ENCODE measurements at regions not wholly inside any gene's neighbourhood (a gene's known extent, or its start where the extent isn't known, plus 50 kb on each side); places are given as distances from the start of the nearest gene placed in this dataset.

GRCh38 chr22:49139492-49140151, 688.1 kb downstream of the BRD1 start:
- DNase-seq = no peak

GRCh38 chr22:49138250-49138790, 689.4 kb downstream of the BRD1 start:
- no peak for DNase-seq

DNA sequence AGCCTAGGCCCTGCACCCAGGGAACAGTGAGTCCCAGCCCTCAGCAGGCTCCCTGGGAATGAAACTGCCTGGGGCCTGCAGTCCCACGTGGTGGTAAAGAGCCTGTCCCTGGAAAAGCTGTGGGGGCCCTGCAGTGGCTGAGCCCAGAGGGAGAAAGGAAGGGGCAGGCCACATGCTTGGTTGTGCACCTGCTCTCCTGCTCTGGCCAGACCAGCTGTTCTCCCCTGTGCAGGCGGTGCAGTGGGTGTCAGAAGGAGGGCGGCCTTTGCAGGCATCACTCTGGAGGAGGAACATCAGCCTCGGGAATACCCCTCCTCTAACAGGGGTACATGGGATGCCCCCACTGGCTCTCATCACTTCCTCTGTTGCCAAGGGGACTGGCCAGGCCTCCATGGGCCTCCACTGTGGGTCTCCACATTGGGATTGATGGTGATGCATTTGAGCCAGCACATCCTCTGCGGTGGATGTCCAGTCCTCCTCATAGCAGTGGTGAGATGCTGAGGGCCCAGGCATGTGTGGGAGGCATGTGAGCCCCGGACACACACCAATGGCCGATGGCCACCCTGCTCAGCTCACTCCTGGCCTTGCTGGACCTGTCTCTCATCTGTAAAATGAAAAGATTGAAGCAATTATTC, 690.4 kb downstream of the BRD1 start:
- DNase-seq = no peak

DNA sequence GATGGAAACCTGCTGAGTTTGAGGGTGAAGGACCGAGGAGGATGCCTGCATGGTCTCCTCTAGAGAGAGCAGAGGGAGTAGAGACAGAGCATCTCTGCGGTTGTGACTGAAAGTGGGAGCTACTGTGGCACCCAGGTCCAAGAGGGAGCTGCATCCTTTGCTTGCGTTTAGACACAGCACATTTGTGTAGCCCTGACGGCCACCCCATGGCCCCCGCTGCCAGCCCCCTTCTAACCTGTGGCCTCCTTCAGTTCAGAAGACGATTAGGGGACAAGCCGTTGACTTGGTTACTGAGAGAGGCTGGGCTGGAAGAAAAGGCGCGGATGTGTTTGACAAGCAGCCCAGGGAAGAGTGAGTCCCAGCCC, 690.9 kb downstream of the BRD1 start:
- no peak for DNase-seq

GRCh38 chr22:49136041-49136815, 691.4 kb downstream of the BRD1 start:
- DNase-seq = no peak

DNA sequence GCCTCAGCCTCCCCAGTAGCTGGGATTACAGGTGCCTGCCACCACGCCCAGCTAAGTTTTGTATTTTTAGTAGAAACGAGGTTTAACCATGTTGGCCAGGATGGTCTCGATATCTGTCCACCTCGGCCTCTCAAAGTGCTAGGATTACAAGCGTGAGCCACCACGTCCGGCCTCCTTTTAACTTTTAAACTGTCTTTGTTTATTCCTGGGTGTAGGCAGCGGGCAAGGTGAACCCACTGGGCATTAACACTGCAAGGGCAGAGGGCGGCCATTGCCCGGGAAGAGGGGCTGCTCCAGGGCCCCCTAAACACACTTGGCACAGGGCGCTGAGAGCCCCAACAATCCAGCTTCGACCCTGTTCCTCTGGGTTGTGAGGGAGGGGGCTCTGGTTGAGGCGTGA, 693.6 kb downstream of the BRD1 start:
- DNase-seq = no peak

DNA sequence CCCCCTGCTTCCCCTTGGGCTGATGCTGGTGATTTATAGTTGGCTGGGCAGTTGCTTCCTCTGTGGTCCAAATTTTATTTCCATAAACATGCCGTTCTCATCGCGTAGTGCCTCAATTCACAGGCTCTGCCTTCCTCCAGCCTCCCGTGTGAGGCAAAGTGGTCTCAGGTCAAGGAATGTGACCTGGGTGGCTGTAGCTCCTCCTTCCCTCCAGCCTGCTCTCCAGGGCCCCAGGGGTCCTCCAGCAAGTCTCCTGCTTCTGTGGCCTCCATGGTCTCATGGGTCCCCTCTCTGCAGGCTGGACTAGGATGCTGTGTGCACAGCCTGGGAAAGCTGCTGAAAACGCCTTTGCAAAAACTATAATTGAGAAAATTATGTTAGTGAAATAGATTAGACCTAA, 694.1 kb downstream of the BRD1 start:
- no peak for DNase-seq

DNA sequence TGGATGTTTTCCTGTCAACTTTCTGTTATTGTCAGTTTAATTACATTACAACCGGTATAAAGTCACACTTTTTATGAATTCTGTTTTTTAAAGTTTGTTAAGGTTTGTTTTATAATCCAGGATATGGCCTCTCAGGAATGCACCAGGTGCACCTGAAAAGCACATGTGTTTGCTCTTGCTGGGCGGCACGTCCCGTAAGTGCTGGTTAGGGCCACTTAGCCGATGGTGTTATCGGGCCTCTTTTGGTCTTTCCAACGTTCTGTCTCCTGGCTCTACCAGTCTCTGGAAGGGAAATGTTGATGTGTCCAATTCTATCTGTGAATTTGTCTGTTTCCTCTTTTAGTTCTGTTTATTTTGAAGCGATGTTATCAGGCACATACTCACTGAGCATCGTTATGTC, 695.7 kb downstream of the BRD1 start:
- no peak for DNase-seq

- DNase-seq = no peak
These were observed 697.9 kb downstream of the BRD1 start for GRCh38 chr22:49129736-49130135.

DNA sequence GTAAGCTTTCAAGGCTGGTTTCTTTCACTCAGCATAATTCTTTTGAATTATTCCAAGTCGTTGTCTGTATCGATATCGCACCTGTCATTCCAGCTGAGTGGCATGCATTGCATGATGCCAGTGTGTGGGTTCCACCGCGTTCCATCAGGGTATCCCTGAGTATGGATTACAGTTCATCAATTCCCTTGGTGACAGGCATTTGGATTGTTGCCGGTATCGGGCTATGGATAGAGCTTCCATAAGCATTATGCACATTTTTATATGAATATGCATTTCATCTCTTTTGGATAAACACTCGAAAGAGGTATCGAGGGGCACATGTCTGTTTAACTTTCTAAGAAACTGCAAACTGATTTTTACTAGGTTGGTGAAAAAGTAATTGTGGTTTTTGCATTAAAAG, 698.8 kb downstream of the BRD1 start:
- DNase-seq = no peak

GRCh38 chr22:49124608-49125007, 703.1 kb downstream of the BRD1 start:
- no peak for DNase-seq

- DNase-seq = no peak
These were observed 704.0 kb downstream of the BRD1 start for GRCh38 chr22:49123621-49124192.

- no peak for DNase-seq
These were observed 708.1 kb downstream of the BRD1 start for GRCh38 chr22:49119551-49119952.

DNA sequence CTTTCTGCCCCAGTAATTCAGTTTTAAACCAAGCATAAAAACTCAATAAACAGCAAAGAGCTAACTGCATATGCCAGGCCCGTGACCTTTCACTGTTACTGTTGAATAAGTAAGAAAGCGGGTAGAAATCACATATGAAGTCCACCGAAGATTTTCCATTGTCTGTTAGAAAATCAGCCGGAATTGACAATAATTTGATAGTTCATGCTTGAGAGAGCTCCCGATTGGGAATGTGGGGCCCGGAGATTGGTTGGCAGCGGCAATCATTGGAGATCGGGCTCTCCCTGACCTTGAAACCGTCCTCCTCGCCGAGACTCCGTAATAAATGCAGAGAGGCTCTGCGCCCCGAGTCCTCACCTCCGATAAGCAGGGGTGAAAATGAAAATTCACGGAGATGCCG, 709.6 kb downstream of the BRD1 start:
- DNase-seq = no peak

GRCh38 chr22:49117486-49117885, 710.2 kb downstream of the BRD1 start:
- DNase-seq = no peak

GRCh38 chr22:49116486-49117120, 711.1 kb downstream of the BRD1 start:
- no peak for DNase-seq

DNA sequence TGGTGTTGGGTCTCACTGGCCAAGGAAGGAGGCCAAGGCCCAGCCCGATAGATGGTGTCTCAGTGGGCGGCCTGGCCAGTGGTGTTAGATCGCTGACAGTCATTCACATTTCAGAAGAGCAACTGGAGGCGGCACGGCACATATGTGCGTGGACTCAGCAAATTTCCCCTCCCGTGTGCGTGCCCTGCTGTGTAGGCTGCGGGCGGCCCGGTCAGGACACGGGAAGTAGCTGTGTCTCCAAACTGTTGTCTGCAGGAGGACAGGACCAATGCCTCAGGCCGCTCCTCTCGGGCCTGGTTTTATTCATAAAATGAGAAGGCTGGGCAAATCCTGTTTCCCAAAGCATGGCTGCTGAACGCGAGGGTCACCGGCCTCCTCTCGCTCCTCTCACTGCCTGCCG, 711.7 kb downstream of the BRD1 start:
- no peak for DNase-seq

DNA sequence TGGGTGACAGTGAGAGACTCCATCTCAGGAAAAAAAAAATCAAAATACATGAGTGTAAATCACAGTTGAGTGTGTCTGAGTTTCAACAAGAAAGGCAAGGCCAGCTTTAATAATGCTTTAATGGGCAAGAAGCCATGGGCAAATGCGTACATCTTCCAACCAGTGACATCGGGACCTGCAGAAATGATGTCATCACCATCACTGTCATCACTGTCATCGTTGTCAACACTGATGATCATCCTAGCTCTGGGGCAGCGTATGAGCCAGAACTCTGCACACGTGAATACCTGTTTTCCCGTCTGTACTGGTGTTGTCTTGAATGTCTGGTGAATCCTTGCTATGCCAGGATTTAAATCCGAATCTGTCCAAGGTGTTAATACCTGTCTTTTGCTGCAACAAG, 712.5 kb downstream of the BRD1 start:
- no peak for DNase-seq

DNA sequence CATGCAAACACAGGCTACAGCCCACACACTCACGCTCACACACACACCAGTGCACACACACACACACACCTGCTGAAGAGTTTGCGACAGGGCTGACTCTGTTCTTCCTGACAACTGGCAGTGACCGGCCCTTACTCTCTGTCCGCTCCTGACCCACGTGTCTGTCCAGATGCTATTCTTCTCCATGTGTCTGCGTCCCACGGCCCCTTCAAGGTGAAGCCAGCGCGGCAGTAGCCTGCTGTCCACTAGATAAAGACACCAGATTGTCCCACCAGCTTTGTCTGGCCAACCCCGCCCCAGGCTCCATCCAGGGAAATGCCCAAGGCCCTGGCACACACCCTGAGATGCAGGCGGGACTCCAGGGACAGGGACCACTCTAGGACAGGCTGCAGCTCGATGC, 713.9 kb downstream of the BRD1 start:
- no peak for DNase-seq

GRCh38 chr22:49112661-49113626, 714.7 kb downstream of the BRD1 start:
- DNase-seq = no peak

GRCh38 chr22:49112176-49112575, 715.5 kb downstream of the BRD1 start:
- DNase-seq = no peak

DNA sequence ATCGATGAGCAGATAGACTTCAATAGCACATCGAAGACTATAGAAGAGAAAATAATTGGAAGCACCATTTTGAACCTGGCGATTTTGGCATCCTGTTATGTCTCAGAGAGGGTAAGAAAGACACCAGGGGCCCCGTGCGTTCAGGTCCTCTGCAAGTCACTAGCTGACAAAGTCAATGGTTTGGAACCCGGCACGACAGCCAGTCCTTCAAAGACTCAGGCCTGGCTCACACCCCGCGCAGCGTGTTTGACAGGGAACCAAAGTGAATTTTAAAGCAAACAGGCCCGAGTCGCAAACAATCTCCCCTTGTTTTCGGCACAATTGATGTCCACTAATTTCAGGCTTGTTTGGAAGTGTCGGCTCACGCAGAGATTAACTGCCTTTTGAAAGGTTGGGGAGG, 716.6 kb downstream of the BRD1 start:
- no peak for DNase-seq
